ENCODE measurements at regions not wholly inside any gene's neighbourhood (a gene's known extent, or its start where the extent isn't known, plus 50 kb on each side); places are given as distances from the start of the nearest gene placed in this dataset.
"Not testable (repeated sequence)": the region's sequence is repeated elsewhere in the genome, so short reads cannot be mapped to it uniquely, and the experiment has no call there.

DNA sequence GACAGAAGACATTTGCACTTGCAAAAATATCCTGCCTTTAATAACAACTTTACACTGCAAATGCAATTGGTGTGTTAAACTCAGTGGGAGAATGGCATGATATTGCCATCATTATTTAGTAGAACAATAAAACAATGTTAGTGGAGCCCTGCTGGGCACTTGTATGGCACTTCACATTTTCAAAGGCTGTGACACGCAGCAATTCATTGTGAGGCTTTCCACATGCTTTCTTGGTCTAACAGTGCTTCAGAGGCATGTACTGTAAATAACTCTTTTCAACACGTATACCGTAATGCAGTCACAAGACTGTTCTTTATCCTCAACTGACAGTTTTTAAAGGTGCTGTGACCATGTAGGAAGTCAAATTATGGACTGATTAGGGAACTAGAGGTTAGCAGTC is 155.5 kb upstream of the EPB41L4A start:
- no peak overlapping the region for H3K4me3 ChIP-seq (ENCODE audit: low read length)
- no peak for ATAC-seq

DNA sequence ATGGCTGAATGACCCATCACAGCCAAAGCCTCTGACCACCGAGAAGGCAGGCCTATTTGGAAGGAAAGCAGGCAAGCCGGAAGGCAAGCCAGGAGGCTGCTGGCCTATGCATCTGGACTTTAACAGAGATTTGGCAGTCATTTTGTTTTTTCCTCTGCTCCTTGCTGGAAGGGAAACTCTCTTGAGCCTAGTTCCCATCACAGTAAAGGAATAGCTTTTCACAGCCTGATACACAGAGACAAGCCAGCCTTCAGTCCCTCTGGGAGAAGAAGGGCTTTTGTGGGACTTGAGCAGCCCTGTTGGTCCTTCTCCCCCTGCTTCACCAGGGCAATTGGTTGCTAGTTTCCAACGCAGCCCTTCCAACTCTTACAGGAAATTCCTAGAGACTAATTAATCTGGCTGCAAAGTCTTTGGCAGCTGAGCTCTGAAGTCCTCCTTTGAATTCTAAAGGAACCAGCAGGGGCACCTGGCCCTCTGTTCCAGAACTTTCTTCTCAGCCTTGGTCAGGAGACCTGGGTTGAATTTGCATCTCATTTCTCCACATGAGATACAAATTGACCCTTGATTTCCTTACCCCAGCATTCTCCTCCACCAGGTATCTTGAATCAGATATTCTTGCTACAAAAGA is 157.3 kb upstream of the EPB41L4A start:
- no peaks in the 10 kb centered on the region for H3K27me3 ChIP-seq (ENCODE audit: control insufficient read depth, insufficient read depth)
- intact Hi-C loops (cut with DNase I), result no loop called here
- peak overlapping the region; percentile 67 for H3K27ac ChIP-seq (ENCODE audit: low read length)
- 34% methylated on average over 3 of the region's 3 CpGs for WGBS
- peak; percentile 88 to 89 for ATAC-seq
- no peak overlapping the region for H3K4me3 ChIP-seq (ENCODE audit: low read length)
- H3K4me1 ChIP-seq (ENCODE audit: control insufficient read depth, insufficient read depth, low read length), result peaks cover 2% of the 10 kb centered on the region
- DNase-seq, result peak; percentile 41 to 84 (median 78)
- no peaks in the 10 kb centered on the region for H3K9me3 ChIP-seq (ENCODE audit: control insufficient read depth, low read length)

More for the DNA sequence above, 155.5 kb upstream of the EPB41L4A start:
- no peak for DNase-seq
- 60% methylated on average over 3 of the region's 3 CpGs for WGBS
- peaks cover 2% of the 10 kb centered on the region for H3K4me1 ChIP-seq (ENCODE audit: control insufficient read depth, insufficient read depth, low read length)
- no peaks in the 10 kb centered on the region for H3K9me3 ChIP-seq (ENCODE audit: control insufficient read depth, low read length)
- no peaks in the 10 kb centered on the region for H3K27me3 ChIP-seq (ENCODE audit: control insufficient read depth, insufficient read depth)
- intact Hi-C loops (cut with DNase I), result no loop called here
- H3K27ac ChIP-seq (ENCODE audit: low read length), result no peak overlapping the region

DNA sequence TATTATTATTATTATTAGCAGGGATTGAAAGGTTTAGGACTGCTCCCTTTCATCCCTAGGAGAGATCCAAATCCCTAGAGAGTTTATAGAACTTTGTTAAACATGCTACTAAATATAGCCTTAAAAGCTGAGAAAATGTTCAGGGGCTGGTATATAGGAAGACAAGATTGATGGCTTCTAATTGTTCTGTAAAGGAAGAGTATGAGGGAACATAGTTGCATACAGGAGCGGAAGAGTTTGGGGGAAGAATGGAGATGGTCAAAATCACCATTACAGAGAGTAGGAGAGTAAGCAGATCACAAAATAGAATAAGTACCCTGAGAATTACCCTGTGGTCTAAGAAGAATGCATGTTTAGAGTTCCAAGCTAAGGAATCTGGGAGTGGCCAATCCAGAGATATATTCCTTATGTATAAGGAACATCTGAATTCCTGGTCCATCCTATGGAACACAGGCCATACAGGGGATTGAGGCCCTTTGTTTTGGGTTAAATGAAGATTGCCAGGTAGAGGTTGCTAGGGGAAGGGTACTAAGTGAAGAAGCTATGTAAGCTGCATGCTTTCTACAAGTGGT is 158.0 kb upstream of the APC start:
- intact Hi-C loops (cut with DNase I), result no loop called here
- DNase-seq (no peak), ATAC-seq (no peak)
- H3K9me3 ChIP-seq (ENCODE audit: control insufficient read depth, low read length), result no peaks in the 10 kb centered on the region
- 97% methylated on average over 1 of the region's 1 CpG for WGBS
- peaks cover 2% of the 10 kb centered on the region for H3K4me1 ChIP-seq (ENCODE audit: control insufficient read depth, insufficient read depth, low read length)
- H3K27me3 ChIP-seq (ENCODE audit: control insufficient read depth, insufficient read depth), result no peaks in the 10 kb centered on the region
- no peak overlapping the region for H3K4me3 ChIP-seq (ENCODE audit: low read length)
- no peak overlapping the region for H3K27ac ChIP-seq (ENCODE audit: low read length)

DNA sequence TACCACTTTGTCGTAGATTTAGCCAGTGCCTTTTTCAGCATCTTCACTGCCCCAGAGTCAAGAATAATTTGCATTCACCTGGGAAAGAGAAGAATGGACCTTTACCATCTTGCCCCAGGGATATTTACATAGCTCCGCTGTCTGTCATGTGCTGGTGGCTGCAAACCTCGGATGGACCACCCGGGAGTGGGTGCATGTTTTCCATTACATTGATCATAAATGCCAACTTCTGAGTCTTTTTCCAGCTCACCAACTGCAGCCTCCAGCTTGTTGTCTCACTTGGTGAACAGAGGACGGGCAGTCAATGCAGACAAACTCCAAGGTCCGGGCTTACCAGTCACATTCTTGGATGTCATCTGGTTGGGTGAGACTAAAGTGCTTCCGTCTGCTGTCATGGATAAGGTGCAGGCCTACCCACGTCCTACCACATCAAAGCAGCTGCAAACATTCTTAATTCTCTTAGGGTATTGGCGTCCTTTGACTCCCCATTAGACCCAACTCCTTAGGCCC is 155.8 kb upstream of the APC start:
- WGBS, result 87% methylated on average over 9 of the region's 9 CpGs
- Histone ChIP-seq H3K9me3 (ENCODE audit: control insufficient read depth, low read length) (no peaks in the 10 kb centered on the region), H3K4me1 (ENCODE audit: control insufficient read depth, insufficient read depth, low read length) (peaks cover 2% of the 10 kb centered on the region), H3K27me3 (ENCODE audit: control insufficient read depth, insufficient read depth) (no peaks in the 10 kb centered on the region), H3K4me3 (ENCODE audit: low read length) (no peak overlapping the region), H3K27ac (ENCODE audit: low read length) (no peak overlapping the region)
- intact Hi-C loops (cut with DNase I), result no loop called here
- DNase-seq (no peak), ATAC-seq (no peak)

DNA sequence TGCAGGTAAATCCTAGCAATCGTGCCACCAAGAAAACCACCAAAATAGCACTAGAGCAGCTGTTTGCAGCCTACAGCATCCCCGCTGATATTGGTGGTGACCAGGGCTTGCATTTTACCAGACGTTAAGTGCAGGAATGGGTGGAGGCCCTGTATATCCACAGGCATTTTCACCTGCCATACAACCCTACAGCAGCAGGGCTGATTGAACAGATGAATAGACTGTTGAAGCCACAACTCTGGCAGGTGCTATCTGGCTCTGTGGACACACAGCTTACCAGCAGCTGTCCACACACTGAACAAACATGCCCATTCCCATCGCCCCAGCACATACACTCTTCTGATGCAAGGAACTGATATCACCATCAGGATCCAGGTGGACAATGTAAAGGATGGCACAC is 154.5 kb upstream of the APC start:
- H3K4me3 ChIP-seq (ENCODE audit: low read length), result no peak overlapping the region
- H3K4me1 ChIP-seq (ENCODE audit: control insufficient read depth, insufficient read depth, low read length), result no peaks in the 10 kb centered on the region
- ATAC-seq (no peak), DNase-seq (no peak)
- WGBS, result 91% methylated on average over 4 of the region's 4 CpGs
- intact Hi-C loops (cut with DNase I), result no loop called here
- H3K27me3 ChIP-seq (ENCODE audit: control insufficient read depth, insufficient read depth), result no peaks in the 10 kb centered on the region
- H3K9me3 ChIP-seq (ENCODE audit: control insufficient read depth, low read length), result no peaks in the 10 kb centered on the region
- H3K27ac ChIP-seq (ENCODE audit: low read length), result no peak overlapping the region

DNA sequence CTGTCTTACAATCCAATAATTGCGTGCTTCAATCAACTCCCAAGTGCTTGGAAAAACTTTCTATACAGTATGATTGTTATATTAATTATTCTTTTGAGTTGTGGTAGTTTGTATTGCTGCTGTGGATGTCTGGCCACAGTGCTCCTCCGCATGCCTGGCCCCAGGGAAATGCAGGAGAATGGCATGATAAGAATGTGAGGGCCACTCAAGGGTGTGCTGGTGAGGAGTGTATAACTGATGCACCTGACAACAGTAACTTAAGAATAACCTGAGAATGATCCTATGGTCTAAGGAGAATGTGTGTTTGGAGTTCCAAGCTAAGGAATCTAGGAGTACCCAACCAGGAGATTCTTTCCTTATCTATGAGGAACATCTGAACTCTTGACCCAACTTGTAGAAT is 152.9 kb upstream of the APC start:
- ATAC-seq (no peak), DNase-seq (no peak)
- no peak overlapping the region for H3K4me3 ChIP-seq (ENCODE audit: low read length)
- 83% methylated on average over 2 of the region's 2 CpGs for WGBS
- no peaks in the 10 kb centered on the region for H3K27me3 ChIP-seq (ENCODE audit: control insufficient read depth, insufficient read depth)
- H3K9me3 ChIP-seq (ENCODE audit: control insufficient read depth, low read length), result no peaks in the 10 kb centered on the region
- intact Hi-C loops (cut with DNase I), result no loop called here
- H3K27ac ChIP-seq (ENCODE audit: low read length), result no peak overlapping the region
- no peaks in the 10 kb centered on the region for H3K4me1 ChIP-seq (ENCODE audit: control insufficient read depth, insufficient read depth, low read length)

DNA sequence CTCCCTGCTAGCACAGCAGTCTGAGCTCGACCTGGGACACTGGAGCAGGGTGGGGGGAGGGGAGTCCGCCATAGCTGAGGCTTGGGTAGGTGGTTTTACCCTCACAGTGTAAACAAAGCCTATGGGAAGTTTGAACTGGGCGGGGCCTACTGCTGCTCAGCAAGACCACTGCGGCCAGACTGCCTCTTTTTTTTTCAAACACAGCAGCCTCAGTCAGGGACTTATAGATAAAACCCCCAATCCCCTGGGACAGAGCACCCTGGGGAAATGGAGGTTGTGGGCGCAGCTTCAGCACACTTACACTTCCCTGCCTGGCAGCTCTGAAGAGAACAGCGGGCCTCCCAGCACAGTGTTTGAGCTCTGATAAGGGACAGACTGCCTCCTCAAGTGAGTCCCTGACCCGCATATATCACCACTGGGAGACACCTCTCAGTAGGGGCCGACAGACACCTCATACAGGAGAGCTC is 151.1 kb upstream of the APC start:
- 75% methylated on average over 8 of the region's 8 CpGs for WGBS
- DNase-seq, result no peak
- H3K4me1 ChIP-seq (ENCODE audit: control insufficient read depth, insufficient read depth, low read length), result no peaks in the 10 kb centered on the region
- H3K9me3 ChIP-seq (ENCODE audit: control insufficient read depth, low read length), result no peaks in the 10 kb centered on the region
- no peak overlapping the region for H3K4me3 ChIP-seq (ENCODE audit: low read length)
- intact Hi-C loops (cut with DNase I), result no loop called here
- no peak overlapping the region for H3K27ac ChIP-seq (ENCODE audit: low read length)
- H3K27me3 ChIP-seq (ENCODE audit: control insufficient read depth, insufficient read depth), result no peaks in the 10 kb centered on the region
- no peak for ATAC-seq

DNA sequence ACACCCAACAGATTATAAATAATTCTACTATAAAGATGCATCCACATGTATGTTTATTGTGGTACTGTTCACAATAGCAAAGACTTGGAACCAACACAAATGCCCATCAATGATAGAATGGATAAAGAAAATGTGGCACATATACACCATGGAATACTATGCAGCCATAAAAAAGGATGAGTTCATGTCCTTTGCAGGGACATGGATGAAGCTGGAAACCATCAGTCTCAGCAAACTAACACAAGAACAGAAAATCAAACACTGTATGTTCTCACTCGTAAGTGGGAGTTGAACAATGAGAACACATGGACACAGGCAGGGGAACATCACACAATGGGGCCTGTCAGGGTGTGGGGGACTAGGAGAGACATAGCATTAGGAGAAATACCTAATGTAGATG is 146.8 kb upstream of the APC start:
- H3K27ac ChIP-seq (ENCODE audit: low read length); intact Hi-C loops (cut with DNase I); ATAC-seq; H3K27me3 ChIP-seq (ENCODE audit: control insufficient read depth, insufficient read depth); H3K4me3 ChIP-seq (ENCODE audit: low read length); H3K9me3 ChIP-seq (ENCODE audit: control insufficient read depth, low read length); DNase-seq; H3K4me1 ChIP-seq (ENCODE audit: control insufficient read depth, insufficient read depth, low read length): not testable (repeated sequence)
- 94% methylated on average over 1 of the region's 1 CpG for WGBS

DNA sequence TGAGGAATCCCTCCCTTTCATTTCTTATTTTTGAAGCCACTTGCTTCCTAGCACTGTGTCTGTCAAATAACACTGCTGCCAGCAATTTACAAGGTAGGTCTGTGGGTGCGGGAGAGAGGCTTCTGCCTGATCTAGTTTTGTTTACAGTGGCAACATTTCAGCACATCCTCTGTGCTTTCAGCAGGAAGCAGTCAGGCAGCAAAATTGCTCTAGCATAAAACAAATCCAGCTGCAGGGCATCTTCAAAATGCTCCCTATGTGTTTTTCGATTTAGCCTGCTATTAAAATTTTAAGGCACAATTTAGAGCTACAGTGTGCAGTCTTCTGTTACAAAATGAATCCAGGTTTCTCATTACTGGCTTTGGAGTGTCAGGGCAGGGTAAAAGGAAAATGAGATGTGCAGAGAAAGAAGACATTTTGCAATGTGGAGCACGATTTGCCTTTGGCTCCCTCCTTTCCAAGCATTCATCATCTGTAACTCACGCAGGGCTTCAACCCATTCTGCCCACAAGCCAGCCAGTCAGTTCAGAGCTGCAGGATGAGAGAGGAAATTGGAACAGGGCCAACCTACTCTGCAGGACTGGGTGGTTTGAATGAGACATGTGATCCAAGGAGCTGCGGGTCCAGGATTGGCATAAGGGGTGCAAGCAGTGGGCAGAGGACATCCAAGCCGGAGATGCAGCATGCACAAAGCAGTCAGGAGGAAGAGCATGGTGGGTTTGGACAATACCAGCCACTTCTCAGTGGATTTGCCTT is 143.4 kb upstream of the APC start:
- H3K4me3 ChIP-seq (ENCODE audit: low read length), result no peak overlapping the region
- ATAC-seq (no peak), DNase-seq (no peak)
- H3K9me3 ChIP-seq (ENCODE audit: control insufficient read depth, low read length), result no peaks in the 10 kb centered on the region
- H3K27me3 ChIP-seq (ENCODE audit: control insufficient read depth, insufficient read depth), result no peaks in the 10 kb centered on the region
- WGBS, result 53% methylated on average over 6 of the region's 6 CpGs
- H3K4me1 ChIP-seq (ENCODE audit: control insufficient read depth, insufficient read depth, low read length), result no peaks in the 10 kb centered on the region
- intact Hi-C loops (cut with DNase I), result no loop called here
- H3K27ac ChIP-seq (ENCODE audit: low read length), result no peak overlapping the region

DNA sequence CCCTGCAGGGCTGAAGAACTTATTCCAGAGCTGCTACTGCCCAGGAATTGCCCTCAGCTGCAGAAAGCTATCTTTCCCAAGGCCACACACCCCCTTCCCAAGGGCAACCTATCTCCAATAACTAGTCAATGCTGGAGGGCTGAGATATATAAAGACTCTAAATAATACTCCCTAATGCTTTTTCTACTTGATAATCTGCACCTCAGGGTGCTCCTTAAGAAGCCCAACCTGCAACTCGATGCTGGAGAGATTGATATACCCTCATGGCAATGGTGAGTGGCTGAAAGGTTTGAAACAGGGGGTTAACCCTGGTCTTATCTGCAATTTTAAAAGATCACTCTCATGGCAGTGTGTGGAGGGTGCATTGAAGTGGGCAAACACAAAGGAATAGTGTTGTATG is 142.7 kb upstream of the APC start:
- 75% methylated on average over 1 of the region's 1 CpG for whole genome bisulfite sequencing
- ATAC-seq, result no peak
- H3K27me3 ChIP-seq (ENCODE audit: control insufficient read depth, insufficient read depth), result no peaks in the 10 kb centered on the region
- intact Hi-C loops (cut with DNase I), result no loop called here
- DNase-seq, result no peak
- H3K4me1 ChIP-seq (ENCODE audit: control insufficient read depth, insufficient read depth, low read length), result no peaks in the 10 kb centered on the region
- H3K9me3 ChIP-seq (ENCODE audit: control insufficient read depth, low read length), result no peaks in the 10 kb centered on the region
- no peak overlapping the region for H3K4me3 ChIP-seq (ENCODE audit: low read length)
- no peak overlapping the region for H3K27ac ChIP-seq (ENCODE audit: low read length)

DNA sequence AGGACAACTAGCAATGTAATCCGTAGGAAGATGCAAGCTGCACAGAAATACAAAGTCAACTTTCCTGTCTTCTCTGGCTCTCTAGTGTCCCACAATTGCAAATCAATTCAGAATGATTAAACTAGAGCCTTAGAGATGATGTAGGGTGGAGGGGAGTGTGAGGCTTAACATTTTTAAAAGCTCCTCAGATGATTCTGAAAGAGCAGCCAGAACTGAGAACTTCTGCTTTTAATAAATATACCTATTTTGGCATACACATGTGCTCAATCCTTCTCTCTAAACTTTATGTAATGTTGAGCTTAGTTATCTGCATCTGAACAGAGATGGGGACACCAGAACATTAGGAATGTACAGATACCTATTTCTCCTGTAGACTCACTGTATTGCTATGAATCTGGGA is 139.9 kb upstream of the APC start:
- H3K27me3 ChIP-seq (ENCODE audit: control insufficient read depth, insufficient read depth), result no peaks in the 10 kb centered on the region
- DNase-seq (no peak), ATAC-seq (no peak)
- no peak overlapping the region for H3K27ac ChIP-seq (ENCODE audit: low read length)
- H3K4me1 ChIP-seq (ENCODE audit: control insufficient read depth, insufficient read depth, low read length), result no peaks in the 10 kb centered on the region
- intact Hi-C loops (cut with DNase I), result no loop called here
- H3K4me3 ChIP-seq (ENCODE audit: low read length), result no peak overlapping the region
- no peaks in the 10 kb centered on the region for H3K9me3 ChIP-seq (ENCODE audit: control insufficient read depth, low read length)
- 86% methylated on average over 1 of the region's 1 CpG for WGBS
